DOHH2 (cell line): ENCODE measurements at regions not wholly inside any gene's neighbourhood (a gene's known extent, or its start where the extent isn't known, plus 50 kb on each side); places are given as distances from the start of the nearest gene placed in this dataset.

Experiments used
- CTCF ChIP-seq: fragments of 200-600 bp; sonication (generic); IDR thresholded peaks from one replicate; pipeline ENCODE4 v1.5.1; 2014; ENCODE audit warnings: antibody characterized with exemption, mild to moderate bottlenecking, low read depth, low read length; ENCODE audit not compliant: poor library complexity, severe bottlenecking
- EZH2phosphoT487 ChIP-seq: fragments of 200-600 bp; sonication (generic); IDR thresholded peaks from 2 replicates; pipeline ENCODE4 v1.6.1; 2017; ENCODE audit warnings: borderline replicate concordance, mild to moderate bottlenecking, antibody characterized with exemption, low read length, moderate library complexity, mixed read lengths

- no peak for TF ChIP-seq CTCF
- TF ChIP-seq EZH2phosphoT487, result no peak
These were observed 59.9 kb upstream of the SMOC2 start for GRCh38 chr6:168380956-168381605.
